Inflammatory macrophage (primary cell): ENCODE measurements at regions not wholly inside any gene's neighbourhood (a gene's known extent, or its start where the extent isn't known, plus 50 kb on each side); places are given as distances from the start of the nearest gene placed in this dataset.
A peak's percentile ranks its signal among the peaks of the same experiment; 100 is the strongest.

ENCODE experiments used
- DNase-seq, 2 donors: peaks; one replicate each; pipeline ENCODE4 v3.0.0-alpha.2; 2020 to 2022

DNA sequence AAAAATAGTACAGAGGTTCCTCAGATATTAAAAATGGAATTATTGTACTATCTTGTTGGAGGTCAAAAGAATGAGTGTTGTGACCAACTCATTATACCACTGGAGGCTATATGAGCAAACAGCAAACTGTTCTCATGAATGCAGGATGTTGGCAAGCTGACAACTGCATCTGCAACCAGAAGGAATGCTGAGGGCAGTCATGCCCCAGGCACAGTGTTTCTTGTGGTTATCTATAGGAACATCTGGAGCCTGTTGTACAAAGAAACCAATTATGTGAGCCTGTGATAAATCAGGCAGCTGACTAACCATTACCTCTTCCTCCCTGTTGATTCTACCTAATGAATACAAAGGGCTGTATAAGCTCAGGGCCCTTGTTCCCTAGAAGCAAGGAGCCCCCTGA lies 2057.1 kb downstream of the TP53TG3F start:
- no peak for DNase-seq

DNA sequence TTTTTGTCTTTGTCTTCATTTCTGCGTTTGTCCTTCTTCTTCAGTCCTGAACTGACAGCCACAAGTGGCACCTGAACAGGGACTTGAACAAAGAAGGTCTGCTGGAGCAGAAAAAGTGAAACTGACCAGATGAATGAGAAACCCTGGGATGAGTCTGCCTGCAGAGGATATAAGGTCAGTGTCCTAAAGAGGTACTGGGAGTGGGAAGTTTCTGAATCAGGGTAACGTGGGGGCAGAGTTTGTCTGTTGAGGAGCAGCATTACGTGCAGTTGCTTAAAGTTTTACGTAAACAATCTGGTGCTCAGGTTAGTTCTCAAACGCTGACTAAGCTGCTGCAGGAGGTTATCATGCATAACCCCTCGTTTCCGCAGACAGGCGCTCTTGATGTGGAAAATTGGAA lies 2057.6 kb downstream of the TP53TG3F start:
- DNase-seq = no peak

DNA sequence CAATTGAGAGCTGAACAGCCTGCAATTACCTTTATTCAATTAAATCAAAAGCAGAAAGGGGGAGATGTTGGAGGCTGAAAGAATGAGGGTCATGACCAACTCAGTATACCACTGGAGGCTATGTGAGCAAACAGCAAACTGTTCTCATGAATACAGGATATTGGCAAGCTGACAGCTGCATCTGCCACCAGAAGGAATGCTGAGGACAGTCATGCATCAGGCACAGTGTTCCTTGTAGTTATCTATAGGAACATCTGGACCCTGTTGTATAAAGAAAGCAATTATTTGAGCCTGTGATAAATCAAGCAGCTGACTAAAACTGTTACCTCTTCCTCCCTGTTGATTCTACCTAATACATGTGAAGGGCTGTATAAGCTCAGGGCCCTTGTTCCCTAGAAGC lies 2064.6 kb downstream of the TP53TG3F start:
- no peak for DNase-seq

DNA sequence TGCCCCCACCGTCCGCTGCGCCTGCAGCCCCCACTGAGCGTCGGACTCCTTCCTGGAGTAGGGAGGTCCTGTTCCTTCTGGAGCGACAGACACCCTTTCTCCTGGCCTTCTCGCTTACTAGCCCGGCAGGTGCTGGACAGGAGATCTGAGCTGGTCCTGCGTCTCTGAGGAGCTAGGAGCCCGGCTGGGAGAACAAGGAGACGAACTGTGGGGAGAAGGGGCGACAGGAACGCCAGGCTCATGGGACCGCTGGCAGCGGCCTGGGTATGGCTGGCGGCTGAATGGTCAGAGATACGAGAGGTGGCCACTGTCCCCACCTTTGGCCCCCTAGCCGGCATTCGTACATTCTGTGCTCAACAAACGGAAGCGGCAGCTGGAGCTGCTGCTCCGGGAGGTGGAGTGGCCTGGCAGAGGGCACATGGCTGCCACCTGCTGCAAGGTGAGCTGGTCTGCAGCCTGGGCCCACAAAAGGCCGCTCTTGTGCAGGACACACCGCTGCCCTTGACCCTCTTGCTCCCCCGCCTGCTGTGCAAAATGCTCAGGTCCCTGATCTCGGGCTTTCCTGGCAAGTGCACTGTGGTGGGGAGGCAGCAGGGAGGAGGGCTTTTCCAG lies 2066.7 kb downstream of the TP53TG3F start:
- DNase-seq = no peak

DNA sequence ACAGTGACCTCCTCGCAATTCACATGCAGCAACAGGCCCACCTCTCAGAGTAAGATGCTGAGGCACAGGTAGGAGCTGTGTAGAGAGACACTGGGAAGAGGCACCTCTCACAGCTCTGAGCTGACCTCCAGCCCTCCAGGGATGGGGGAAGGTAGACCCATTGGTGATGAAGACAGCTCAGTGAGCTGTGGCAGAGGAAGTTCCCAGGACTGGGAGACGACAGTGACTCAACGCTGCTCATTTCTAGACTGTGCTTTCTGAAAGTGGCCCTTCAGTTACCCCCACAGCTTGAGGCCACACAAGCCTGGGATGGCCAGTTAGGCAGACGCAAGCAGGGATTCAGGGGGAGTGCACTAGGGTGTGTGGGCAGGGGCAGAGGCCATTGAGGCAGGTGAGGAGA lies 2073.2 kb downstream of the TP53TG3F start:
- DNase-seq = no peak

DNA sequence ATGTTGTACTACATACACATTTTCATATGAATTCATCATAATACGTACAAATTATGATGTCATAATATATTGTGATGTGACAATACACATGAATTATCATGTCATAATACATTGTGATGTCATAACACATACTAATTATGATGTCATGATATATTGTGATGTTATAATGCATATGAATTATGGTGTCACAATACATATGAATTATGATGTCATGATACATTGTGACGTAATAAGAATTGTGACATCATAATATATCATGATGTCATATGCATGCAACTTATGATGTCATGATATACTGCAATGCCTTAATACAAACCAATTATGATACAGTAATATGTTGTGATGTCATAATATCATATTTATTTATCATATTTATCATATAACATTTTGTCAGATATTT lies 2074.3 kb downstream of the TP53TG3F start:
- peak in 1 of 2 donors; percentile 4 for DNase-seq

DNA sequence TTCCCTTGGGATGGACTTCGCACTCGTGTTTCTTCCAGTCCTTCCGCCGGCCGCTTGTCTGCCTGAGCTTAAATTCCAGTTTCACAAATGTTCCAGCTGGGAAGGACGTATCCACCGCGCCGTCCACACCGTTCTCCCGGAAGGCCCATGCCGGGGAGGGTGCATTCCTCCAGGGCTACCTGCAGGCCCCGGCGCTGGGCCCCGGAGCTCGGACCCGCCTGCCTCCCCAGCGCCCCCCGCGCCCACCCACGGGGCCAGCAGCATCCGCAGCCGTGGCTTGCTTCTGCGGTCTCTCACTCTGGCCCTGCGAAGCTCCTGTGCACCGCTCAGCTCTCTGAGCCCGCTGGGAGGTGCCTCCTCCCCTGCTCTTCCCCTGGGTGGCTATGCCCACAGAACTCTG lies 2084.1 kb downstream of the TP53TG3F start:
- no peak for DNase-seq

DNA sequence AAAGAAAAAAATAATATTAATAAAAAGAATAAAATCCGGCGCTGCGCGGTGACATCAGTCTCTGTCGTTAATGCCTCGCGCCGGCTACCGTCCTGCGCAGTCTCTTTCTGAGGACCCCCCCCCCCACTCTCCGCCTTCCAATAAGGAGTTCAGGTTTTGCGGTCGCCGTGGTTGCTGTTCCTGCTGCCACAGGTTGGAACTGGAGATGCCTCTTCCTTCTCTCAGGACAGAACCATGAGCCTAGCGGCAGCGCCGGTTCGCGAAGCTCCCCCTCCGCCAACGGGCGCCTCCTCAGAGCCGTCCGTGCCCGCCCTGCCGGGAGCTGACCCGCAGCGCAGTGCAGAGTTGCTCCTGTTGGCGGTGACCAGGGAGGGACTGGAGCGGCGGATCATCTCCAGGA lies 2093.4 kb downstream of the TP53TG3F start:
- no peak for DNase-seq

DNA sequence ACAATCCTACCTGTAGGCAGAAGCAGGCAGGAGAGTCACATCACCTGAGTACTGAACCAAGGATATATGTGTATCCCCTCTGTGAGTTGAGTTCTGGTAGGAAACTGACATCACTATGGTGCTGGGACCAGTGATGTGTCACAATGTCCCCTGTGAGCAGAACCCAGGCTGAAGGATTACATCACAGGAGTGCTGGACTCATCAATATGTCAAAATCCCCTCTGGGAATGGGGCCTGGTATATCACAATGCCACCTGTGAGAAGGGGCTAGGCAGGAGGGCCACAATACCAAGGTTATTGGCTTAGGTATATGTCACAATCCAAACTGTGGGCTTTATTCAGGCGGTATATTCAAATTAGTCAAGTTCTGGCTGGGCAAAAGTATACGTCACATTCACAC lies 2098.3 kb downstream of the TP53TG3F start:
- DNase-seq = no peak

DNA sequence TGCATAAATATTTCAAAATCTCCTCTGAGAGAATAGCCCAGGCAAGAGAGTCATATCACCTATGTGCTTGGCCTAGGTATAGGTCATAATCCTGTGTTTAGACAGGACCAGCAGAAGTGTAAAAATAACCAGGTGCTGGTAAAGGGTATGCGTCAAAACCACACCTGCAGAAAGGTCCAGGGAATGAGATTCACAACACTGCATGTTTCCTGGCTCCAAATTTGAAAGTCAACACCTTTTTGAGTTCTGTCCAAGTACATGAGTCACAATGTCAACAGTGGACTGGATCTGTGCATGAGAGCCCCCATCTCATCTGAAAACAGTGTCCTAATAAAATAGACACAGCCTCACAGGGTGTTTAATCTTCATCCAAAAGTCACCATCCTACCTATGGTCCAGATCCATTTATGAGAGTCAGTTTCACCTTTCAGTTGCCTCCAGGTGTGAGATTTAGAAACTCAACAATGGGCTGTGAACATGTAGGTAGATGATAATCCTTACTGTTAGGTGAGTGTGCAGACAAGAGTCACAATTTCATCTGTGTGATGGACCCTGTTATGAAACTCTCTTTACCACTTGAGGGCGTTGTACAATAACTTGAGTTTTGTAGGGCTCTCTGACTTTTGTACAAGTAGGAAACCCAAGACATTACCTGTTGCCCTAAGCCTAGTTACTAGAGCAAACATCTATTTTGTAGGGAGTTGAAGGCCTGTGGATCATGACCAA lies 2100.7 kb downstream of the TP53TG3F start:
- no peak for DNase-seq

DNA sequence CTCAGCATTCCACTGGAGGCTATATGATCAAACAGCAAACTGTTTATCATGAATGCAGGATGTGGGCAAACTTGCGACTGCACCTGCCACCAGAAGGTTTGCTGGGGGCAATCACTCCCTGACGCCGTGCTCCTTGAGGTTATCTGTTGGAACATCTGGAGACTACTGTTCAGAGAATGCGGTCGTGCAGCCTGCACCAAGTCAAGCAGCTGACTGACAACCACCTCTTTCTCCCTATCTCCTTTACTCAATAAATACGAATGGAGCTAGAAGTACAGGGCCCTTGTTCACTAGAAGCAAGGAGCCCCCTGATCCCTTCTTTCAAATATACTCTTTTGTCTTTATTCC lies 2101.2 kb downstream of the TP53TG3F start:
- no peak for DNase-seq

DNA sequence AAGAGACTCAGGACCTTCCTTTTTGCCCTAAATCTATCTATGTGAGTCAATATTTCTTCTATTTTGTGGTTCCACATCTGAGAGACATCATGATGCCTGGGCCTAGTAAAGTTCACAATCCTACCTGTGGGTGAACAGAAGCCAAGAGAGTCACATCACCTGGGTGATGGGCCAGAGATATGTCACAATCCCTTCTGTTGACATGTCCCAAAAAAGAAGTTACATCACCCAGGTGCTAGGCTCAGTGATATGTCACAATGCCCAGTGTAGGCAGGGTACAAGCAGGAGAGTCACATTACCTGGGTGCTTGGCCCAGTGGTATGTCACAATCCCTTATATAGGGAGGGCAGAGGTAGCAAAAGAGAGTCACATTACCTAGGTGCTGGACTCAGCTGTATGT lies 2101.9 kb downstream of the TP53TG3F start:
- no peak for DNase-seq

DNA sequence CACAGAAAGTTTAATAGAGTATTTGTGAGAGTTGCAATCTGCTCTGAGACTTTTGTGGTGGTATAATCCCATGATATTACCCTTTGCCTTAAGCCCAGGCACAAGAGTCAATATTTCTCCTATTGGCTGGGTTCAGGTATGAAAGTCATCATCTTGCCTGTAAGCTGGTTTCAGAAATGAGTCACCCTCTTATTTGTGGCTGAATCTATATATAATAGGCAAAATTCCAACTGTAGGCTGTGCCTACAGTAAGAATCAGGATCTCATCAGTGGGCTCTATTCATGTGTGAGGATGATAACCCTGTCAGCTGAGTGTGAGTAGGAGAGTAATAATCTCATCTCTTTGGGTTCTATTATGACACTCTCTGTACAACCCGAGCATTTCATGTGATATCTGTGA lies 2103.1 kb downstream of the TP53TG3F start:
- DNase-seq = no peak

DNA sequence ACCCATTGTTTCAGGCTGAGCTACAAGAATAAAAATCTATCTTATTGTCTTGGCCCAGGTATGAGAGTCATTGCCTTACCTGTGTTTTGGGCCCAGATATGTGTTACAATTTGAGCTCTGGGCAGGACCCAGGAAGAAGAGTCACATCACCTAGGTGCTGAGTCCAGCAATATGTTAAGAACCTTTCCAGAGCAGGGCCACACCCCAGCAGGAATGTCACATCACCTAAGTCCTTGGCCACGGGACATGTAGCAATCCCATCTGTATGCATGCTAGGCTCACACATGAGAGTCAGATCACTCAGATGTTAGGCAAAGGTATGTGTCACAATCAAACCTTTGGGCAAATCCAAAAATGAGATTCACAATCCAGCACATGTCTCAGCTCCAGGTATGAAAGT lies 2103.5 kb downstream of the TP53TG3F start:
- DNase-seq = no peak

DNA sequence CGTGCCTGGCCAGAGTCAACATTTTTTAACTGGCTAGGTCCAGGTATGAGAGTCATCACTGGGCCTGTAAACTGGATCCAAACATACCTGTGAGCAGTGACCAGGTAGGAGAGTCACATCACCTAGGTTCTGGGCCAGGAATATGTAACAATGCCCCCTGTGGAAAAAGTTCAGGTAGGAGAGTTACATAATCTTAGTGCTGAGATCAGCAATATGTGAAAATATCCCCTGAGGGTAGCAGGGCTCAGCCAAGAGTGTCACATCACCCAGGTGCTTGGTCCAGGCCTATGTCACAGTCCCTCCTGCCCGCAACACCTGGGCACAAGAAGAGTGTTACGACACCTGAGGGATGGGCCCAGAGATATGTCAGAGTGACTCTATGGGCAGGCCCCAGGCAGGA lies 2104.7 kb downstream of the TP53TG3F start:
- no peak for DNase-seq

DNA sequence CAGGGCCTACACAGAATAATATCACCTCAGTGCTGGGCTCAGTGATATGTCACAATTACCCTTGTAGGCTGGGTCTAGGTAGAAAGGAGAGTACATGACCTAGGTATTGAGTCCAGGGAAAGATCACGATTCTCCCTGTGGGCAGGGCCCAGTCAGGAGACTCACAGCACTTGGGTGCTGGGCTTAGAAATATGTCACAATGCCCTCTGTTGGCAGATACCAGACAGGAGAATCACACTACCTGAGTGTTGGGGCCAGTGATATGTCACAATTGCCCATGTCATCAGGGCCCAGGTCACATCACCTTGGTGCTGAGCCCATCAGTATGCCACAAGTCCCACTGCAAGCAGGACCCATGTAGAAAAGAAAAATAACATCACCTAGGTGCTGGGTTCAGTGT lies 2105.5 kb downstream of the TP53TG3F start:
- DNase-seq = no peak

DNA sequence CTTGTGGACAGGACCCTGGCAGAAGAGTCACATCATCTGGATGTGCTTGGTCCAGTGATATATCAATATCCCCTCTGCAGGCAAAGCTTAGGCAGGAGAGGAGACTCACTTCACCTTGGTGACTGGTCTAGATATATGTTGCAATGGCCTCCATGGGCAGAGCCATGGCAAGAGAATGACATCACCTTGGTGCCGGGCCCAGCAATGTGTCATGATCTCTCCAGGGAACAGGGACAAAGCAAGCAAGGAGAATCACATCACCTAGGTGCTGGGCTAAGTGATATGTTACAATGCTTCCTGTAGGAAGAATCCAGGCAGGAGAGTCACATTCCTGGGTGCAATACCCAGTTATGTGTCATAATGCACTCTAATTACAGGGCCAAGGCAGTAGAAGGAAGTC lies 2106.2 kb downstream of the TP53TG3F start:
- DNase-seq = no peak

DNA sequence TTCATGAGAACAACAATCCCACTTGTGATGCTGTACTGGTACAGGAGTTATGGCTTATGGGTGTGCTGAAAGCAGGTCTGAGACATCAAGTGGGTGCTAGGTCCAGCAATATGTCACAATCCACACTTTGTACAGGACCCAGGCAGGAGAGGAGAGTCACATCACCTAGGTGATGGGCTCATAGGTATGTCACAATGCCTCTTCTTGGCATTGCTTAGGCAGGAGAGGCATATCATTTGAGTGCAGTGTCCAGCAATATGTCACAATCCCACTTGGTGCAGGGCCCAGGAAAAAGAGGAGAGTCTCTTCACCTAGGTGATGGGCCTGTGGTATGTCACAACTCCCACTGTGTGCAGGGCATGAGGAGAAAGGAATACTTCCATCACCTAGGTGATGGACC lies 2110.0 kb downstream of the TP53TG3F start:
- DNase-seq = no peak

DNA sequence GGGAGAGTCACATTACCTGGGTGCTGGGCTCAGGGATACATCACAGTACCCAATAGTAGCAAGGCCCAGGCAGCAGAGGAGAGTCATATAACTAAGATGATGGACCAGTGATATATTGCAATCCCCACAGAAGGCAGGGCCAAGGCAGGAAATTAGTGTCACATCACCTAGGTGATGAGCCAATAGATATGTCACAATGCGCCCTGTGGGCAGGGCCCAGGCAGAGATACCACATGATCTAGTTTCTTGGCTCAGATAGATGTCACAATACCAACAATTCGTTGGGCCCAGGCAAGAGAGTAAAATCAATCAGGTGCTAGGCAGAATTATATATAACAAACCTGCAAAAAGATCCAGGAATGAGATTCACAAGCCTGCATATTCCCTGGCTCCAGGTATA lies 2111.5 kb downstream of the TP53TG3F start:
- no peak for DNase-seq

DNA sequence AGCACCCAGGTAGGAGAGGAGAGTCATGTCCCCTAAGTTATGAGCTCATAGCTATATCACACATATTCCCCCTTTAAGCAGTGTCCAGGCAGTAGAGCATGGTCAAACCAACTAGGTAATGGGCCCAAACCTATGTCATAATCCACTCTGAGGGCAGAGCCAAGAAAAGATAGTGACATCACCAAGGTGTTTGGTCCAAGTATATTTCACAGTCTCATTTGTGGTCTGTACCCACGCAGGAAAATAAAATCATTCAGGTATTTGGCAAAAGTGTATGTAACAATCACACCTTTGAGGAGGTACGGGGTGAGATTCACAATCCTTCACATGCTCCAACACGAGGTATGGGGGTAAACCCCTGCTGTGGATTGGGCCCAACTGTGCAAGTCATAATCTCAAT lies 2112.8 kb downstream of the TP53TG3F start:
- no peak for DNase-seq

DNA sequence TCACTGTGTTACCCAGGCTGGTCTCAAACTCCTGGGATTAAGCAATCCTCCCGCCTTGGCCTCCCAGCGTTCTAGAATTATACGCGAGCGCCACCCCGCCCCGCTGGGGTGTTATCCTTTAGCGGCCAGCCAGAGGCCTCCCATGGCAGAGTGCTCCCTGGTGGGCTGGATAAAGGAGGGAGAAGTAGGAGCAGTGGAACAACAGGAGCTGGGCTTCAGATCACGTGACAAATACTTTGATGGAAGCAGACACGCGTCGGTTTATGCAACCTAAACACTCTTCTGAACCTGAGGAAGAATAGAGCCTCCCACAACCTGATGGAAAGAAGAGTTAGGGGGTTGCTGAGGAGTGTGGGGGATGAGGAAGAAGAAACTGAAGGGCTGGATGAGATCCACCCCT lies 2114.0 kb downstream of the TP53TG3F start:
- no peak for DNase-seq

DNA sequence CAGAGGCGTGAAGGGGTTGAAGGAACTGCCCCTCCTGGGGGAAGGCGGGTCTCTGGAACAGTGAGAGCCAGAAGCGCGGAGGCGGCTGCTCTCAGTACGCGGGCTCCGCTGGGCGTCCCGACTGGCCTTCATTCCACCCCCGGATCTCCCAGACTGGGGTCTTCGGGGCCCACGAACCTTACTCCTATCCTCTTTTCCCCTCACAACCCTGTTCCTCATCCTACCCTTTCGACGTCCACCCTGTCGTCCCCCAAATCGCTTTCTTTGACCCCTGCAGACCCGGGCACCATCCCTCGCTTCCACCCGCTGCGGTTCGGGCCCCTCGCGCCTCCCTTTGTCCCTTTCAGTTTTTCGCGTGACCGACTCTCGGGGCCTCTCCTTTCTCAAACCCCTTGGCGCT lies 2114.6 kb downstream of the TP53TG3F start:
- no peak for DNase-seq

DNA sequence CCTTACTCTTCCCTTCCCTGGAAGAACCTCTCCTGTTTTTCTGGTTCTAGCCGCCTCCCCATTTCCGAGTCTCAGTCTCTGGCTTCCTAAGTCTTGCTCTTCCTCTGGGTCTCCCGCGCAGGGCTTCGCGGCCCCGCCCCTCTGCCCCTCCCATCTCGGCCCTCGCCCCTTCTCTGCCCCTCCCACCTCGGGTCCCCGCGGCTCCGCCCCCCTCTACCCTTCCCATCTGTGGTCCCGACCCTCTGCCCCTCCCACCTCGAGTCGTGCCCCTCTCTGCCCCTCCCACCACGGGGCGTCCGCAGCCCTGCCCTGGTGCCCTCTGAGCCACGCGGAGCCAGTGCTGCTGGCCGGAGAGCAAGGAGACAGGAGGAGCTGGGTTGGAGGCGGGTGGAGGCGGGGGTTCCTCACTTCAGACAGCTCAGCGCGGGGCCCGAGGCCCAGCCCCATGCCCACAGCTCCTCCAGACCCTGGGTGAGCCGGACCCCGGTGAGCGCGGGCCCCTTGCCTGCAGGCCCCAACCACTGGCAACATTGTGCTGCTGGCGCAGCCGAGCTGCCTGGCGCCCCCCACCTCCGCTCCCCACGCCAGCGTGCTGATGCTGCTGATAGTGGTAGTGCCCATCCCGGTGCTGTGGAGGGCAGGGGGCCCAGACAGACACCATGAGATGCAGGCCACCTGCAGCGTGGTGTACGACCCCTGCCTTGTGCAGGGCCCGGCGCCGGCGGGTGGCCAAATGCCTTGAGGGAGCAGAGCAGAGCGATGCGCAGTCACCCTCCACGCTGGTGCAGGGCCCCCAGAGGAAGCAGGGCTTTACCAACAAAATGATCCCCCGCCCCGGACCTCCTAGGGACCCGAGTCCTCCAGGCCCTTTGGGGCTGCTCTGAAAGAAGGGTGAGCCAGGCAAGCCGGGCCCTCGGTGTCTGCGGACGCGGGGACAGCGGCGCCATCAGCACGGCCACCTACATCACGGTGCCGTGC lies 2115.3 kb downstream of the TP53TG3F start:
- no peak for DNase-seq

DNA sequence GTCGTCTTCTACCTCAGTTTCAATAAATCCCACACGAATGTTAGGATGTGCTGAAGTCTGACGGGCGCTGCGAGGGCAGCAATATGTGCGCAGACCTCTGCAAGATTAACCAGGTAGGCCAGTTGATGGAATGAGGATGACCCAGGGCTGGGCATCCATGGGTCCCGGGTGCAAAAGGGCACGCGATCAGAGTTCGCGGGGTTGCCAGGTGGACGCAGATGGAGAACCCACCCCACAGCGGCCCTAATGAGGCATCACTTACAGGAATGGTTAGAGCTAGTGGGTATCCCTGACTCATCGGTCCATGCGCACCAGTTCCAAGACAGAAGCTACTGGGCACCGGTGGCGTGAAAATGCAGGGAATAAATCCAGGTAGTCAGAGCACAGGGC lies 2116.0 kb downstream of the TP53TG3F start:
- DNase-seq = no peak
